Heart left ventricle (tissue), 16 donors: ENCODE measurements at regions not wholly inside any gene's neighbourhood (a gene's known extent, or its start where the extent isn't known, plus 50 kb on each side); places are given as distances from the start of the nearest gene placed in this dataset.

ENCODE experiments used
- ATAC-seq, 4 donors: fragments of 200-7000 bp; cut with Tn5 transposase; one replicate each; pipeline ENCODE4 v1.9.1; 2020 to 2022; ENCODE audit warnings: moderate library complexity in 4 of 4, mild to moderate bottlenecking in 3 of 4, moderate number of reproducible peaks in 1 of 4
- DNase-seq, 5 donors: peaks; one replicate each; pipeline ENCODE4 v3.0.0-alpha.2; 2020
- H3K27ac ChIP-seq, 12 donors: fragments of 200-600 bp; sonication (generic) in 4 of 12; one replicate each; pipeline versions ENCODE4 v1.5.0 to v1.8.0; 2016 to 2022; ENCODE audit warnings: mild to moderate bottlenecking in 2 of 12
- H3K27me3 ChIP-seq, 9 donors: fragments of 200-600 bp; sonication (generic) in 2 of 9; one replicate each; pipeline versions ENCODE4 v1.5.1 to v1.8.0; 2016 to 2022; ENCODE audit warnings: mild to moderate bottlenecking in 3 of 9
- H3K36me3 ChIP-seq, 9 donors: fragments of 200-600 bp; sonication (generic) in 2 of 9; one replicate each; pipeline versions ENCODE4 v1.5.0 to v1.8.0; 2018 to 2022; ENCODE audit warnings: mild to moderate bottlenecking in 2 of 9
- H3K4me1 ChIP-seq, 12 donors: fragments of 200-600 bp; sonication (generic) in 4 of 12; one replicate each; pipeline versions ENCODE4 v1.5.0 to v1.8.0; 2016 to 2022; ENCODE audit warnings: mild to moderate bottlenecking in 3 of 12
- H3K4me3 ChIP-seq, 12 donors: fragments of 200-600 bp; sonication (generic) in 4 of 12; one replicate each; pipeline versions ENCODE4 v1.5.0 to v1.8.0; 2017 to 2022; ENCODE audit warnings: mild to moderate bottlenecking in 9 of 12, moderate library complexity in 4 of 12
- H3K9me3 ChIP-seq, 12 donors: fragments of 200-600 bp; sonication (generic) in 4 of 12; one replicate each; pipeline versions ENCODE4 v1.5.0 to v1.8.0; 2016 to 2022; ENCODE audit warnings: mild to moderate bottlenecking in 1 of 12
- CTCF ChIP-seq, 12 donors: fragments of 200-600 bp; sonication (generic) in 4 of 12; IDR thresholded peaks; one replicate each; pipeline versions ENCODE4 v1.5.0 to v1.8.0; 2018 to 2022; ENCODE audit warnings: antibody characterized with exemption in 12 of 12, mild to moderate bottlenecking in 5 of 12
- POLR2A ChIP-seq, 2 donors: fragments of 450-650 bp; IDR thresholded peaks; one replicate each; pipeline ENCODE4 v1.6.1; 2017; ENCODE audit warnings: antibody characterized with exemption in 2 of 2, mild to moderate bottlenecking in 2 of 2, moderate library complexity in 2 of 2
- WGBS, 4 donors: extraction: QIAGEN DNeasy Blood & Tissue Kit in 2 of 4; methylation state at CpG; one replicate each; pipeline versions ENCODE4 v1.1.5 to v1.1.7; 2013 to 2018; 5-methylcytosine and 5-hydroxymethylcytosine counted together
- intact Hi-C, 10 donors: fragments of 100-400 bp; cut with DNase I; formaldehyde crosslinking; loops; one replicate each; pipeline versions ENCODE4 v1.11.1 to v1.14.2; 2022
- donor health status: ischemic (EF 13 %, LVEDD 7.1; RV severe dilation, severe dysfunction).
- donor health status: healthy with polysubstance abuse.
- donor health status: DM: no; HTN: yes; CAD: no.
- donor health status: DM: no; HTN: no; CAD: no.
- donor health status: ischemic (EF 25% LVEDD 6.9; RV normal size, moderate dysfunction).
- donor health status: ischemic (EF 25% LVEDD 5.7; RV mildly dilated, moderate dysfunction).
- donor health status: healthy.
- donor health status: DM: yes; HTN: yes; CAD: no.
- donor health status: ischemic (EF 35%, LVEDD 5.7; RV mildly dilated, moderate dysfunction).
- donor health status: nonischemic (EF 11% LVEDD 7.7; RV severe dilation, severe dysfunction).
- donor health status: DM: yes; HTN: yes; CAD: no.
- donor health status: PGD.
- donor health status: ischemic (EF 29% LVEDD 5.4; RV normal size, mild dysfunction).
- donor health status: nonischemic (EF 23%, LVEDD 6.1; RV moderate dilation, normal function).

DNA sequence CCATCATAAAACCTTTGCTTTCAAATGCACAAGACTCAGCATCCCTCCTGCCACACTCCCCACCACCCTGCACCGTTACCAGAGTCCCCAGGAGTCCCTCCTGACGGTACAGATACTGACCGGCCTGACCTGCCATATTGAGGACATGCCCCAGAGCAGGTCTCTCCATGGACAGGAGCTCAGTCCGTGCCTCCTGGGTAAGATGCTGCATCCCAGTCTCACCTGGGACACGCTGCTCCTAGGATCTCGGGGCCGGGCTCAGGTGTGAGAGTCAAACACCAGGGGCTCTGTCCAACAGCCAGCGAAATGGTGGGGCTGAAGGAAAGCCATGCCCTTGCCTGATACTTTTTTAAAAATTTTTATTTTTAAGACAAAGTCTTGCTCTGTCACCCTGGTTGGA lies 328.3 kb downstream of the SHANK2 start:
- no peak for ATAC-seq

DNA sequence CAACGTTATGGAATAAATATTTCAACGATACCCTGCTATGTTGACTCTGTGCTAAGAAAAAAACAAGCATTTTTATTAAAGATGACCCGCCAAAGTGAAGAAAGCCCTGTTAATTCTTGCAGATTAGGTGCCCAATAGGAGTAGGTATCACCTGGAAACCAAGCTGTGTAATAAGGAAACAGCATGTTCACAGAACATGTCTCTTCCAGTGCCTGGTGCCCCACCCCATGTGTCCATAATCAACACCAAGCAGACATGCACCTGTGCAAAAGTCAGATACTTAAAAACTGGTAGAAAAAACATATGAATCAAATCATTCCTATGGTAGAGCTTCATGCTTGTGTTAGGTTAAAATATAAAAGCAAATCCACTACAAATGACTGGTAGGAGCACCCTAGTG lies 327.1 kb downstream of the SHANK2 start:
- ATAC-seq, result no peak
- peaks cover 0 to 40% (median 29%) of the 10 kb centered on the region in 12 donors for H3K9me3 ChIP-seq
- no peak overlapping the region for H3K27ac ChIP-seq
- TF ChIP-seq POLR2A (IDR thresholded peaks at IDR 0.05), result no peak
- no peak for TF ChIP-seq CTCF (IDR thresholded peaks at IDR 0.05)
- no peak overlapping the region for H3K4me3 ChIP-seq
- 85 to 91% (median 90%) methylated on average over 3 of the region's 3 CpGs for WGBS, 4 donors
- no peaks in the 10 kb centered on the region for H3K4me1 ChIP-seq
- intact Hi-C loops, result no loop called here
- peaks cover 0 to 8% (median 0%) of the 10 kb centered on the region in 9 donors for H3K27me3 ChIP-seq
- no peaks in the 10 kb centered on the region for H3K36me3 ChIP-seq
- no peak for DNase-seq

More for the DNA sequence above, 328.3 kb downstream of the SHANK2 start:
- Histone ChIP-seq H3K36me3 (no peaks in the 10 kb centered on the region), H3K4me1 (no peaks in the 10 kb centered on the region), H3K27me3 (no peaks in the 10 kb centered on the region), H3K27ac (no peak overlapping the region), H3K9me3 (peaks cover 0 to 38% (median 29%) of the 10 kb centered on the region in 12 donors), H3K4me3 (no peak overlapping the region)
- no peak for TF ChIP-seq CTCF (IDR thresholded peaks at IDR 0.05)
- no peak for TF ChIP-seq POLR2A (IDR thresholded peaks at IDR 0.05)
- no peak for DNase-seq
- intact Hi-C loops, result no loop called here
- WGBS, 4 donors, result 81 to 92% (median 84%) methylated on average over 8 of the region's 8 CpGs

GRCh38 chr11:70926543-70927201 lies 325.7 kb downstream of the SHANK2 start:
- Histone ChIP-seq H3K27ac (no peak overlapping the region), H3K4me1 (no peaks in the 10 kb centered on the region), H3K9me3 (peaks cover 0 to 28% (median 16%) of the 10 kb centered on the region in 12 donors), H3K4me3 (no peak overlapping the region), H3K36me3 (no peaks in the 10 kb centered on the region), H3K27me3 (peaks cover 0 to 12% (median 0%) of the 10 kb centered on the region in 9 donors)
- DNase-seq (no peak), ATAC-seq (no peak)
- TF ChIP-seq CTCF (IDR thresholded peaks at IDR 0.05) (no peak), POLR2A (IDR thresholded peaks at IDR 0.05) (no peak)
- WGBS, 4 donors, result 74 to 82% (median 78%) methylated on average over 14 of the region's 14 CpGs
- intact Hi-C loops, result no loop called here

GRCh38 chr11:70928854-70929598 lies 323.4 kb downstream of the SHANK2 start:
- H3K27ac ChIP-seq, result no peak overlapping the region
- H3K4me1 ChIP-seq, result no peaks in the 10 kb centered on the region
- DNase-seq (no peak), ATAC-seq (no peak)
- H3K9me3 ChIP-seq, result peaks cover 0 to 14% (median 0%) of the 10 kb centered on the region in 12 donors
- intact Hi-C loops, result no loop called here
- no peak overlapping the region for H3K4me3 ChIP-seq
- WGBS, 4 donors, result 64 to 72% (median 68%) methylated on average over 10 of the region's 10 CpGs
- peaks cover 0 to 14% (median 0%) of the 10 kb centered on the region in 9 donors for H3K27me3 ChIP-seq
- TF ChIP-seq CTCF (IDR thresholded peaks at IDR 0.05) (no peak), POLR2A (IDR thresholded peaks at IDR 0.05) (no peak)
- H3K36me3 ChIP-seq, result no peaks in the 10 kb centered on the region
